Activated T-cell treated with anti-CD3 and anti-CD28 coated beads for 24 hours (primary cell): ENCODE measurements at regions not wholly inside any gene's neighbourhood (a gene's known extent, or its start where the extent isn't known, plus 50 kb on each side); places are given as distances from the start of the nearest gene placed in this dataset.
"Not testable (repeated sequence)": the region's sequence is repeated elsewhere in the genome, so short reads cannot be mapped to it uniquely, and the experiment has no call there.

Source experiments
- DNase-seq: peaks from one replicate; pipeline ENCODE4 v3.0.0-alpha.2; 2020; ENCODE audit warnings: low read depth

DNA sequence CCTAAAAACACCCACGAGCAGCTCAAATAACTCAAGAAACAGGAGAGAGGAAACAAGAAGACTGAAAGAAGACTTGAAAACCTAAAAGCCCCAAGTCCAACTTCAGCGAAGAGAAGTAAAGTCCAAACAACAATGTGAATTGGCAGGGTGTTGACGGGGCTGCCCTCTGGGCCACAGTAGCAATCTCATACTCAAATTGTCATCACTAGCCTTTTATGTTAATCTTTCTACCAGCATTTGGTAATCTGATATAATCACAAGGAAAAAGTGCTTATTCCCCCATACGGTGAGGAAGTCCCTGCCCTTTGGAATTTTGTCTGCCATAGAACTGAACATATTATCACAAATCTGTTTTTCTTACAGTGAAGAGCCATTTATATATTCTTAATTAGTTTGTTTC, 51.5 kb upstream of the IFNE start:
- no peak for DNase-seq

DNA sequence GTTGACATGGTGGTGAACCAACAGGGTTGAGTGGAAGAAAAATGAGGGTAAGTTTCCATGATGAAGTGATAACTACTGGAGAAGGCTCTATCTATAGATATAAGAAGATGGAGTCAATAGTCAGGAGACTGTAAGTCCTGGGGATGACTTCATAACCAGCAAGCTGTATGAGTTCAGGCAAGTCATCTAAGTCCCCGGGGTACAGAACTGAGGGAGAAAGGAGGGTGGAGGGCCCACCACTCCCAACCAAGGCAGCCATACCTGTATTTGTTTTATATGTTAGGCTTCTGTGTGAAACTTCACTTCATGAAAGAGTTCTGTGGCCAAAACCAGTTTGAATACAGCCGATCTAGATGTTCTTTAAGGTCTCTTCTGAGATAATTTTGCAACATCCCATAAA, 53.3 kb upstream of the IFNE start:
- DNase-seq, result no peak

DNA sequence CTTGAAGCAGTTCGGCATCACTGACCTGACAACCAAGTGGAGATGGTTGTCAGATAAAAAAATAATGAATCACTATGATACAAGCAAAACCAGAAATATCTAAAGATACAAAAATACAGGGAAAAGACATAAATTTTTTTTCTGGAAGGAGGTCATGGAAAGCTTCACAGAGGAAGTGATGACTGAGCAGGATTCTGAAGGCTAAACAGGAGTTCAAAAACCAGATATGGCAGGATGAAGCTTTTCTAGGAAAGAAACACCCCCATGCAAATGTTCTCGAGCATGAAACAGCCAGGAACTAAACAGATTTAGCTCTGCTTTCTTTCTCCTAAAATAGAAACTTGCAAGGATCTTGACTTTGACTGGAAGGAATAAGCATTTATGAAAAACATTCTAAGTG, 60.7 kb upstream of the IFNE start:
- DNase-seq, result no peak

DNA sequence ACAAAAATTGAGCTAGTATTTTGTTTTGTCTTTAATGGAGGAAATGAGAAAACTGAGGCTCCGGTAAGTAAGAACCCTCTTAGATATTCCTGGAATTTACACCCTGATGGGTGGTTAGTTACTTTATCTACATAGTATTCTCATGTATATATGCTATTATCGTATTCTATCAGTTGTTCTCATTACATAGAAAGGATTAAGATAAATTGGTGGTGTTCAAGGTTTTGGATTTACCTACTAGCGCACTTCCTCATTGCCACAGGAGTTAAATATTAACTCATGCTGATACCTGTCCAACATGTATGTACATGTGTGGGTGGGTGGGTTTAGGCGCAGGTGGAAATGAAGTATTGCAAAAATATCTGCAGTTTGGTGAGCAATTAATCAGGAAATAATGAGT, 61.1 kb upstream of the IFNE start:
- no peak for DNase-seq

DNA sequence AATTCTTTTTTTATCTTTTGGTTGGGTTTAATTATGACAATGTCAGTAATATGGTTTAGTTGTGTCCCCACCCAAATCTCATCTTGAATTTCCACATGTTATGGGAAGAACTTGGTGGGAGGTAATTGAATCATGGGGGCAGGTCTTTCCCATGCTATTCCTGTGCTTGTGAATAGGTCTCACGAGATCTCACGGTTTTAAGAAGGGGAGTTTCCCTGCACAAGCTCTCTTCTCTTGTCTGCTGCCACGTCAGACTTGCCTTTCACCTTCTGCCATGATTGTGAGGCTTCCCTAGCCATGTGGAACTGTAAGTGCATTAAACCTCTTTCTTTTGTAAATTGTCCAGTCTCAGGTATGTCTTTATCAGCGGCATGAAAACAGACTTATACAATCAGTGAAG, 61.7 kb upstream of the IFNE start:
- not testable (repeated sequence) for DNase-seq

DNA sequence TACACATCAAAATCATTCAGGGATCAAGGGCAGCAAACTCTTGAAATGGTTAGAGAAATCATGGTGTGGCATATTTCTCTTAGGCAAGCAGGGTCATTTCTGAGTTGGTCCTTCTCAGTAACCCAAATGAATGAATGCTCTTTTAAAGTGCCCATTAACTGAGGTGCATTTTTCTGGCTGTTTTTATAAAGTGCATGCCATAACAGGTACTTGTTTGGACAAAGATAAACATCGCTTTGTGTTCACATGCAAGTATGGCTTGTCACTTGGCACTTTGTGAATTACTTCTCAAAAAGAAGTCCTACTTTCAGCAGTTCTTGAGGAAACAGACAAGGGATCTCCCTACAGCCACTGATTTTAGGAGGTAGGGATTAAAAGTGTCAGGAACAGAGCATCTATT, 64.8 kb upstream of the IFNE start:
- no peak for DNase-seq

DNA sequence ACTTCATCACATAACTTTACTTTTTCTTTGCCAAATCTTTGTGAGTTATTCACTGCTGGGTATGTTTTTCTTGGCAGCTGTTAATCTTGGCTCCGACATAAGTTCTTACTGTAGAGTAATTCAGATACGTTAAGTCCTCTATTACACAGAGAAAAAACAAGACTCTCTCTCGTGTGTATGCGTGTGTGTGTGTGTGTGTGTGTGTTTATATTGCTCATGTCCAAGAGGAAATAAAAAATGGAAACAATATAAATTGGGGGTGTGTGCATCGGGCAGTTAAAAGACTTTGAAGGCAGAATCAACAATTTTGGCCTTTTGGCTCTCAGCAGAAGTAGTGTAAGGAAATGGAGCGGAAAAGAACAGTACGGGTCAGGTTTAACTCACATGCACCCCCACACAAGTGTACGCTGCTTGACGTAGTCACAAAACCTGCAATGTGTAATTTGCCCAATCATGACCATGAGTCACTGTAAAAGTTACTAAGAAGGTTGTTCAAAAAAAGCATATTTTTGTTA, 67.2 kb upstream of the IFNE start:
- DNase-seq, result no peak

DNA sequence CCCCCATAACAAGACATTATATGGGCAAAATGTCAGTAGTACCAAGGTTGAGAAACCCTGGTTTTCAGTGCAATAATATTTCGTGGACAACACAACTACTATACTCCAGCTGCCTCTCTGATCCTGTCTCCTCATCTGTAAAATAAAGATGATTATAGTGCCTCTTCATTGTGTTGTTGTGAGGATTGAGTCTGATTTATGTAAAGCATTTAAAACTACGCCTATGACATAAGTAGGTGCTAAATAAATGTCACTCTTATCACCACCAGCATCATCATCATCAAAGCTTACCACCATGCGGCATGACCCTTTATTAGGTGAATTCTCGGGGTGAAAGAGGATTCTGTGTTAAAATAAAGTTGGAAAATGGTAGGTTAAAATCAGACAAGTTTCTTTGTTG, 67.8 kb upstream of the IFNE start:
- no peak for DNase-seq

DNA sequence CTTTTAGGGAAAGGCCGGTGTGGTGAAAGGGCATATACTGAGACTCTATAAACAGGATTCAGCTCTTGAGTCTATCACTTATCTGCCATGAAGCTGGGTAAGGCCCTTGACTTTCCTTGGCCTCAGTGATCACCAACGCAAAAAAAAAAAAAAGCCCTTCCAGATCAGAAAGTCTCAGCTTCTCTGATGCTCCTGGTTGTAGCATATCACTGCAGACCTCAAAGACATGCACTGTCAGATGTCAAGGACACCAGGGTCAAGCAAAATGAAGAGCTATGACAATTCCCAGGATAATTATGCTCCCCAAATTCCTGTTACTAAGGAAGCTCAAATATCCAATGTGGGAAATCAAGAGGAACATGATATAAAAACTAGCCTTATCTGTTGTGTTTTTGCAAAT, 68.3 kb upstream of the IFNE start:
- no peak for DNase-seq

DNA sequence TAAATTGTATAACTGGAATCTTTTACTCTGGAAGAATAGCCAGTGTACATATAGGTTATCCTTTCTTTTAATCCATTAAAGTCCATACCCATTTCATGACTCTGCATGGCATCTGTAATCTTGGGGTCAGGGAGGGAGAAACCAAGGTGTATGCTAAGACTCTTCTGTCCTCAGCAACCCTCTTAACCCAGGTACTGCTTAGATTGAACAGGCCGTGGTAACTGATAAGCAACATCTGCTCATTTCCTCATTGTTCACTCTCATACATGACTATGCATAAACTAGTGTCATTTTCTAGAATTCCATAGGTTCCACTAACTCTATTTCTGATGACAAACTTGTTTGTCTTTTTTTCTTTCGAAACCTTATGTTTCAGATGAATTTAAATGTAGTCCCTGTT, 69.3 kb upstream of the IFNE start:
- no peak for DNase-seq

DNA sequence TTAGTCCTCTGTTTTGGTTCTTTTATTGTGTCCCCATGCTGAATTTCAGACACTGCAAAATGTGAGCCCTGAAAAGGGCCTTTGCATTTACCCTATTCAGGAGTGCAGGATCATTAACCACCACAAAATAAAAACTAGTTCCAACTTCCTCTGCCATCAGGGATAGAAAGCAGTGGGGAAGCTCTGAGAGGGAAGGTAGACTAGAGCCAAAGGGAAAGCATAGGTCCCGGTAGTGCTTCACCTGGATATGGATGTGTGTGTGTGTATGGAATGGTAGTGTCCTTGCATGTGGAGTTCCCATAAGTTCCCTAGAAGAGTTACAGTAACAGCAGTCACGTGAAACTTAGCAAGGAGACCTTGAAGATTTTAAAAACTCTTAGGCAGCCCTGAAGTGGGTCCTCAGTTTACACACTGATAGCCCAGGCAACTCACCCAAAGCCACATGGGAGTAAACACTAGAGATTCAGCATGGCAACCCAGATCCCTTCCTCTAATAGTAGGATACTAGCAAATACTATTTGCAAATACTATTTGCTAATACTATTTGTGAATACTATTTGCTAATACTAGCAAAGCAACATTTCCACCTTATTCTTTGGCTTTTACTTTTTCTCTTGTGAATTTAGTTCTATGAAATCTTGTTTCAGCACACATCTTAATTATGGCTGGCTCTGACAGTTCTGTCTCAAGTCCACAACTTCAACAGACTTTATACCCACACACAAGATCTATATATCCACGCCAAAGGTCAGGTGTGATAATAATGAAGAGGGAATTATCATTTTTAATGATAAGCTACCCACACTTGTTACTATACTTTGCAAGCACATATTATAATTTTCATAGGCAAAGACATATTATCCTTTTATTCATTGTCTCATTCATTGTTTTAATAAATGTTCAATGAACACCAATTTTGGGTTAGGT, 70.4 kb upstream of the IFNE start:
- no peak for DNase-seq

DNA sequence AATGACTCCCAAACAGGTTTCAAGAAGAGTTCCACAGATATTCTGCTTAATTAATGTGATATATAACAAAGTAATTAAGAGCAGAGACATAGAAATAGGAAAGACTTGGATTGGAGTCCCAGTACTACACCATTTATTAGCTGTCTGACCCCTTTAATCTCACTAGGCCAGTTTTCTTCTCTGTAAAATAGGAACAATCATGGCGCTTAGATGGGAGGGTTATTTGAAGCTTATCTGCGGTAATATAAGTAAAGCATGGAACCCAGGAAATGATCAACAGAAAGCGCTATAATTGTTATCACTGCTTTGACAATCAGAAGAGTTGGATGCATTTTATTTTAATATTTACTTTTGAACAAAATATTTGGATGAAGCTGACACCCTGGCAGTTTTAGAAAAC, 71.3 kb upstream of the IFNE start:
- DNase-seq, result no peak

DNA sequence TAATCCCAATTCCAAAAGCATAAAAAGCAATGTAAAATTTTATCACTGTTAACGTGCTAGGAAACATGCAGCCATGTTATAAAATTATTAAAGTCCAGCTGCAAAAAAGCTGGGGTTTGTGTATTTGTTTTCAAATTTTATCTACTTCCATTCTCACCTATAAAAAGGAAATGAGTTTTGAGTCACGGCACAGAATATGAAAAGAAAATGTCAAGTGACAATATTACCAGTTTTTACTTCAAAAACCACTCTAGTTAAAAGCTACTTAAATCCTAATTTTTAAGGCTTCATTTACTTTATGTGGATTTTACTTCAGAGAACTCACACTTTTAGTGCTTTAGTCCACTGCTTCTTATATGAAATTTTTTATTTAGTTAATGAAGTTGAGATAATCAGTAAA, 72.7 kb upstream of the IFNE start:
- DNase-seq, result no peak

DNA sequence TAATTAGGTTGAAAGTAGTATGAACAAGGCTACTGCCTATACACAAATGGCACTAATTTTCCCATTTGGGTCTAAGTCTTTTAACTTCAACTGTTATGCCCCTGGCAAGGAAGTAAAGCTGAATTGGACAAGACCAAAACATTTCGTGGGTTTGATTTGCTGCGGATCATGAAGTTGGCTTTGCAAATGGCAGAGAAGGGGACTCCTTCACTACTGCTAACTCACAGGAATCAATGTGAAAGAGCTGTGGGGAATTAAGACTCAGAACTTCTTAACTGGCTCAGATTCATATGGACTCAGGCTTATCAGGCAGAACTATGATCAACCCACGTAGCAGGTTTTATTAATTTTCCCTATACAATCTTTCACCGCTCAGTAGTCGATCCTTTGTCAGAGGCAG, 73.8 kb upstream of the IFNE start:
- no peak for DNase-seq

DNA sequence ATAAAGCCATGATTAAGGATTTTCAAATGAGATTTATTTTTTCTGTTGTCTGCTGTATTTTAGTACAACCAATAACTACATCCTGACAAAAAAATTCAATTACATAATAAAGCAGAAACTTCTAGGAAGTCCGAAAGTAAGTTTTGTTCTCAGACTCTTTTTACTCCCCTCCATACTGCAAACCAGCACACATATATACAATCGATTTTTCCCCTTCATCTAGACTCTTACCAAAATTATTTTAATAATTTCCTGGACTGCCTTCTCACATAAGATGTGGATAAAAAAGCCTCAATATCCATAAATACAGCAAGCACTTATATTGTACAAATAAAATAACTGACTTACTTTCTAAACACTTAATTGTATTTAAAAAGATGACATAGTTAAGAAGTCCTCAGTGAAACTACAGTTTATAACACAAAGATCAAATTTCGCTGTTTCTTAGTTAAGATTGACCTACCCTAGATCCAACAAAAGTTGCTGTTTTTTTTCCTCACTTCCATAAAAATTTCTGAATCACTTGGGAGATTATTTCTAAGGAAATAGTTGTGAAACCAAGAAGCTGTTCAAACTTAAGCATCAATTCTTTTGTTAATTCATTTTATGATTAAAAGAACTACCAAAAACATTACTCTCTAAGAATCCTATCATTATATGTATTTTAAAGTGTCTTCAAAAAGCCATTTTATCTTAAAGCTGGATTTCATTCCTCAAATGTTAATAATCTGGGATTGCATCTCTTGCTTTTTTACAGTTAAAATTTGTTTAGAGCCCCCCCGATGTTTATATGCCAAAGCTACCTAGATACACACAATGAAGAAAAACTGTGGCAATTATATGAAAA, 74.7 kb upstream of the IFNE start:
- no peak for DNase-seq

DNA sequence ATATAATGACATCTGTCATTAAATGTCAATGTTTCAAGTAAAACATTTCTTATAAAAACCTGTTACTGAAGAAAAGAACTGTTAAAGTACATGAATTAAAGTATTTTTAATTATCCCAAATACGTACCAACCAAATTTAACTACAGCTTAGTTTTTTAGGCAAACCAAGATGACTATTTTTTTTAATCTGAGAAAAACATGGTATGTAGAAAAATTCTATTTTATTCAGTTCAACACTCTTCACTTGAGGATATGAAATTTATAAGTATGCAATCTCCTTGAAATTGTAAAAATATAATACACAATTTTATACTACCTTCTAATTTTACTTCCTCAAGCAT, 75.3 kb upstream of the IFNE start:
- DNase-seq, result no peak

DNA sequence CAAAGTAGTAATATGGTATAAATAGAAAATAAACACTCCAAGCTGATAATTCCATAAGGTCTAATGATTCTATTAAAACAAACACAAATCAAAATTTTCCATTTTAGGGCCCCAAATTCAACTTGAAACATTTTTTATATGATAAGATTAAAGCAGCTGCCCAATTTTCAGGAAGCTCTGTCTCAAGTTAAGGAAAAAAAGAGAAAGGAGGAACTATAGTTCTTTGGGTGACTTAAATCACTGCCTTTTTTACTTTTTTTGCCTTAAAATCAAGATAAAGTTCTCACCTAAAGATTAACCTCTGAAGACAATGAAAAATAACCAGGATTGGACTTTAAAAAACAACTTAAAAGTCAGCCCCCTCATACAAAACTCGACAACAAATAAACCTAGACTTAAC, 76.0 kb upstream of the IFNE start:
- DNase-seq, result no peak

DNA sequence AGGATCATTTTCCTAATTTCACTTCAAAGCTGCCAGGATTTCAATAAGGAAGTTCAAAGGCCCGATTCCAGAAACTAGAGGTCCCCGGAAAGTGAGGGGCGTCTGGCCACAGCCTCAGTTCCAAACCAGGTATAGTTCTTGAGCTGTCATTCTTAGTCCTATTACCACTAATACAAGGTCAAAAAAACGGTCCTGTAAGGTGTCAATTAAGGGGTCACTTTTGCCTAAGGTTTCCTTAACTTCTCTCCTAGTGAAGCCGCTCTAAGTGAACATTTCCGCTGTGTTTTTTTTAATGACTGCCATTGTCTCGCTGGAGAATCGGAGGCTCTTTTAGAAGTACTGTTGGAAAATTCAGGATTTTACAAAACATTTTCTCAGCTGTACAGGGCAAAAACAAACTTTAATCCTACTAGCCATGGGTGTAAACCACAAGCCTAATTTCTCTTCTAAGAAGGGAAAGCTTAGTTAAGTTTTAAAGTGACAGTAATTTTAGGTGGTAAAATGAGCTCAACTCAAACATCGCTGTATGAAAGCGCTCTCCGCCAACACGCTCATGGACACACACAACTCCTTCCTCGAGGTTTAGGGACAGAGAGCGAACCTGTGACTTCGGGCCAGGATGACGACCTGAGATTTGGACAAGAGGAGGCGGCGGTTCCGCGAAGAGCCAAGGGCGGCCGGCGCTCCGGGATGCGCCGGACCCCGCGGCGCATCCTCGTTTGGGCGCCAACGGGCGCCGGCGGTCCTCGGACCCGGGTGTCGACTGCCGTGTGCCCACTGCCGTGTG, 76.7 kb upstream of the IFNE start:
- no peak for DNase-seq

DNA sequence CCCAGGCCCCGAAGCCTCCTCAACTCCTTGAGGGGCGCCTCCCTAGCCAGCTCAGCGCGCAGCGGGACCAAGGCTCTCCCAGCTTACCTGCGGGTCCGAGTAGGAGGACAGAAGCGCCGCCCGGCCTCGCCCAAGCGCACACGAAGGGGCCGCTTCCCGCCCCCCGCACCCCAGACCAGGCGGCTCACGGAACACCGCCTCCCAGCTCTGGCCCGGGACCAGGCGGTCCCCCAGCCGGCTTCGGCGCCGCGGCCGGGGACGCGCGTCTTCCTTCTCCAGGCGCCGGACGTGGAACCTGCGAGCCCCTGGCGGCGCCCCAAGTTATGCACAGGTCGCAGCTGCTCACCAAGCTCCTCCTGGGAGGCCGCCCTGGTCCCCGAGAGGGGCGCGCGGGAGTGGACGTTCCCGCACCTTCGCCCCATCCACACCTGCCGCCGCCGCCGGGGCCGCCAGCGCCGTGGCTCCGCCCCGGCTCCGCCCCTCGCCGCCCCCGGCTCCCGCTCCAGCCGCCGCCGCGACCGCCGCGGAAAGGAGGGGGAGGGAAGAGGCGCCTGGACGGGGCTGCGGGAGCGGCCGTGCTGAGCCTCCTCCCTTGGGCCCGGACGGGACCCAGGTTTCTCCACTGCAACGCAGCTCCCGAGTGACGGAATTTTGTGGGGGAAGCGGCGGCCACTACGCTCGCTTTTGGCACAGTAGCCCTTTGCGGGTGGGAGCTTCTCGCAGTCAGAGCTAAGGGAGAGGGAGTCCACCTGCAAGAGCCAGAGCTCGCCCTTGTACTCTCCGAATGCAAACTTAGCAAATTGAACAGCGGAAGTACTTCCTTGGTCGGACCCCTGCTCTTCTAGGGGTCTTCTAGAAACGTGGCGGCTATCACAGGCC, 77.5 kb upstream of the IFNE start:
- peak; percentile 36 for DNase-seq

DNA sequence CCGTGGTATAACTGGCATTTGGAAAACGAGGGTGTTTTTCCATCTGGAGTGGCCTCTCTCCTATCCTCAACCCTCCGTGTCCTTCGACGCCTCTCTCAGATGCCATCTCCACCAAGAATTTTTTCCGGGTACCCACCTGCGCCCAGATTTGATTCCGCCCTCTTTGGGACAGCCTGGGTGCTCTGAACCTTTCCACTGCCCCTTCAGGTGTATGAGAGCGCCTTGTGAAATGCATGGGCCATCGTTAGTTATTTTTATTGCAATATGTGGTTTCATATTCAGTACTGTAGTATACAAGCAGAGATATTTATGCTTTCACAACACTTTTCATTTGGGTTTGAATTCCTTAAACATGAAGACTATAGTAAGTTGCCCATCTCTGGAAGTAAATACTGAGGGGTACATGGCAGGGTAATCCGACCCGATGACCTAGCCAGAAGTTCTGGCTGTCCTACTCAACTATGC, 78.2 kb upstream of the IFNE start:
- no peak for DNase-seq

DNA sequence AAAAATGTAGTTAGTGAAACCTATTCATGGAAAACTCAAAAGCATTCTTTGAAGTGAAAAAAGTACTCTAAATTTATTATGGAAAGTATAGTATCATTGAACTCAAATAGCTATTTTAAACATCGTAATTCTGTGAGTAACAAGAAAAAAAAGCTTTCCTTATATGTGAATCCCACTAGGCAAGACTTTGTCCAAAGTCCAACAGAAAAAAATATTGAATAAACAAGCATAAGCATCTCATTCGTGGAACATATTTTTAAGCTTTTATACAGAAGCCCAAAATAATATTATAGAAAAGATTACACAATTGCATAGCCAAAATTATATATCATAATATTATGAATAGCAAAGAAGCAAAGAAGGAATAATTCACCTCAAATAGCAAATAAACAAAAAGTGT, 79.4 kb upstream of the IFNE start:
- no peak for DNase-seq
